SH-SY5Y (cell line): ENCODE measurements at regions not wholly inside any gene's neighbourhood (a gene's known extent, or its start where the extent isn't known, plus 50 kb on each side); places are given as distances from the start of the nearest gene placed in this dataset.

ENCODE experiments used
- GATA2 ChIP-seq: IDR thresholded peaks from 2 replicates; pipeline ENCODE4 v1.6.1; 2011; ENCODE audit warnings: mild to moderate bottlenecking, low read depth, low read length
- GATA3 ChIP-seq: IDR thresholded peaks from 2 replicates; pipeline ENCODE4 v1.6.1; 2011; ENCODE audit warnings: low read depth, mild to moderate bottlenecking, low read length, moderate library complexity

DNA sequence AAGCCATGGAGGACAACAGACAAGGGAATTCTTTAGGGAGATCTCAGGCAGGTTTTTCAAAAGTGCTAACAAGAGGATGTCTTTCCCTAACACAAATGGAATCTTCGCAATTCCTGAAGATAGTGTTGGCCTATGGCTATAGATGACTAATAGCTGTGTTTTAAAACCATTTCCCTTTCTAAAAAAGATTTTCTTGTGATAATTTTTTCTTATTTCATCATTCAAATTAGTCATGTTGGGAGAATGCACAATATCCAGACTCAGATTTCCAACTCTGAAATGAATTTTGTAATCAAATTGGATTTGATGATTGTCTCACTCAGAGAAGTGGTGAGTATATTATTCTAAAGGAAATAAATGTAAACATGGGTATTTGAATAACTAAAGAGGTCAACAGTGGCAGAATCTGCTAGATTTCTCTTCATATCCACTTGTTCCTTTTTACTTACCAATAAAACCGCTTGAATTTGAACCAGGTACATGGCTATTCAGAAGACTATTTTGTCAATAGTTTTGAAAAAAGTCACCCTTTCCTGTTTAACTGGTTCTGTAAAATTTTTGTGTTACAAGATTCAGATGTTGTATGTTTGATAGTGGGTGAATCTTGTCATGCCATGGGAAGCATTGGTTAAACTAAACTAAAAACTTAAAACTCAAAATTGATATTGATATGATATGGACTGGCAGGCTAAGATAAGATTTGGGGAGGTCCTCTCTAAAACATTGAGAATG, 1223.7 kb upstream of the EYS start:
- no peak for TF ChIP-seq GATA3
- TF ChIP-seq GATA2, result no peak

DNA sequence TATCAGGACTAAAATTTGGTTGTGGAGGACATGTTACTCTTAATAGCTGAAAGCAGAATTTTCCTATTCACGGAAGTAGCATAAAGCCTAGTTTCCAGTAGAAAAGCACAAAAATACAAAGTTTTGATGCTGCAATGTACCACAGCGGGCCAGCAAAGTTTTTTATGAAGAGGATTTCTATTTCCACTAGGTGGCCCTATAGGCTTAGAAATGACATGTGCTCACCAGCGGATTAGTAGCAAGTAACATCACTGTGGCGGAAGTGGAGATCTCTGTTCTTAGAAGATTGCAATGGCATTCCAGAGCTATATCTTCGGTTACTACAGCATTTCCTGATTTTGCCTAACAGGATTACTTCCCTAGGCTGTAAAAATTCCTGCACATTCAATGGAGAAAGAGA, 1219.0 kb upstream of the EYS start:
- no peak for TF ChIP-seq GATA2
- no peak for TF ChIP-seq GATA3

DNA sequence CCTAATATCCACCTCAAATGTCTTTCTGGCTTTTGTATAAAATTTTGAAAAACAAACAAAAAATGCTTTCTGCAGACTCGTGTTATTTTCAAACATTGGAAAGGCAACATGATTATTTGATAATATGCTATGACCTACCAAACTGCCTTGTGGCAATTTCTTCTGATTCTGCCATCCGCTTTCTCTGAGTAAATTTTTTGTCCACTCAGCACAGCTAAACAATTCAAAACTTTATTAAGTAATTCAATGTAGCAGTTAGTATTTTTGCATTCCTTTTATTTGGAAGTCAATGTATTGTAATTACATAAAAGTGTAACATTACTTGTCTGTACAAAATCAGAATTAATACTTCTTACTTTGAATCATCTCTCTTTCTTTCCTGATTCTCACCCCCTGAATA, 1206.6 kb upstream of the EYS start:
- no peak for TF ChIP-seq GATA2
- TF ChIP-seq GATA3, result no peak

DNA sequence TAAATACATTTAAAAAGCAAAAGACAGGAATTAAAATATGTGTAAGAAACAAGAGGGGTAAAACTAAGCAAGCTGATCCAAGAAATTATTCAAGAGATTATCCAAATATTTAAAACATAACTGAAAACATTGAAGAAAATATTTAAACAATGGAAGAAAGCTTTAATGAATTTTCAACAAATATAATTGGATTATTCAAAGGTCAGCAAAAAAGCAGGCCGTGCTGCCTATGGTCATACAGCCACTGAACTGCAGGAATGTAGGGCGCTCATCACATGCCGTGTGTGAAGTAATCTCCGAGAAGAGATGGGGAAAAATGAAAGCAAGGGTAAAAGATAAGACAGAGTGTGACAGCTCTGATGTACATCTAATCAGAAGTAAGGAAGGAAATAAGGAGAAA, 1195.4 kb upstream of the EYS start:
- TF ChIP-seq GATA2 (no peak), GATA3 (no peak)

DNA sequence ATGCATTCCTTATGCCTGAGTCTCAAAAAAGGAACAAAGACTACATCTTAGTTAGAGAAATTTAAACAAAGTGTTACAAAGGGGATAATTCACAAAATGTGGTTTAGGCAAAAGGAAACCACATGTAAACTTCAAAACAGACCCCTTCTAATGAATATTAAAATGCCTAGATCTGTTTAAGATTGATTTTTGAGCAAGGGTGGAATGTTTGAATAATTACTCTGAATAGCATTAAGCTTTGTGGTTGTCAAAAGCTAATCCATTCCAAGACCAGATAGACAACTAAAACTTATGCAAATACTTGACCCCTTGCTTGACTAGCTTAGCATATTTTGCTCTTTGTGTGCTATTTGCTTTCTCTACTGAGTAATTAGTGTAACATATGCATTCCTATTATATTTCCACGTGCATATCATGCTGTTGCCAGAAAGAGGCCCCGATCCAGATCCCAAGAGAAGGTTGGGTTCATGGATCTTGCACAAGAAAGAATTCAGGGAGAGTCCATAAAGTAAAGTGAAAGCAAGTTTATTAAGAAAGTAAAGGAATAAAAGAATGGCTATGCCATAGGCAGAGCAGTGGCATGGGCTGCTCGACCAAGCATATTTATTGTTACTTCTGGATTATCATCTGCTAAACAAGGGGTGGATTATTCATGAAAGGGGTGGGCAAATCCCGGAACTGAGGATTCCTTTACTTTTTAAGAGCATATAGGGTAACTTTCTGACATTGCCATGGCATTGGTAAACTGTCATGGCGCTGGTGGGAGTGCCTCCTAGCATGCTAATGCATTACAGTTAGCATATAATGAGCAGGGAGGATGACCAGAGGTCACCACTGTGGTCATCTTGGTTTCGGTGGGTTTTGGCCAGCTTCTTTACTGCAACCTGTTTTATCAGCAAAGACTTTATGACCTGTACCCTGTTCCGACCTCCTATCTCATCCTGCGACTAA, 1193.4 kb upstream of the EYS start:
- TF ChIP-seq GATA3 (no peak), GATA2 (no peak)

DNA sequence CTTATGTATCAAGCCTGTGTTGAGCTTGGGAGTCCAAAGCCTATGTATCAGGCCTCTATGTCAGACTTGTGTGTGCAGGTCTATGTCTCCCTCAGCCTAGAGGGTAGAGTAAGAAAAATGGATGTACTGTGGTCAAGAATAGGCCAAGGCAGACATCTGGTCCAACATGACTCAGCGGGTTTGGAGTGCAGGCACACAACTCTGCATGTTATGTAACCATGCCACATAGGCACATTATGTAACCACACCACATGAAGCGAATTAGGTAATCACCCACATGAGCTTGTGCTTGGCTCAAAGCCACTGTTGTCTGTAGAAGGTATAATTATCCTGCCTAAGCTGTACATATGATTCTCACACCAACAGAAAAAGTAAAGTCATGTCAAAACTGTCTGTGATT, 1190.5 kb upstream of the EYS start:
- TF ChIP-seq GATA2 (no peak), GATA3 (no peak)

DNA sequence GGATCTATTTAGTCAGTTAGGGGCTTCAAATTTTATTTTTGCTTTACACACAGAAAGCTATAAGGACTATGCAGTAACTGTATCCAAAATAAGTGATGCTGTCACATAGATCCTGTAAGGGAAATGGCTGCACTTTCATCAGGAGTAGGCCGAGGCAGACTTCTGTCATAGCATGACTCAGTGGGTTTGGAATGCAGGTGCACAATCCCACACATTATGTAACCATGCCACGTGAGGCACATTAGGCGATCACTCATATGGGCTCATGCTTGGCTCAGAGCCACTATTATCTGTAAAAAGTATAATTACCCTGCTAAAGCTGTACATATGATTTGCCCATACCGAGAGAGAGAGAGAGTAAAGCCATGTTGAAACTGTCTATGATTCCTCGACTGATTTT, 1189.4 kb upstream of the EYS start:
- no peak for TF ChIP-seq GATA2

DNA sequence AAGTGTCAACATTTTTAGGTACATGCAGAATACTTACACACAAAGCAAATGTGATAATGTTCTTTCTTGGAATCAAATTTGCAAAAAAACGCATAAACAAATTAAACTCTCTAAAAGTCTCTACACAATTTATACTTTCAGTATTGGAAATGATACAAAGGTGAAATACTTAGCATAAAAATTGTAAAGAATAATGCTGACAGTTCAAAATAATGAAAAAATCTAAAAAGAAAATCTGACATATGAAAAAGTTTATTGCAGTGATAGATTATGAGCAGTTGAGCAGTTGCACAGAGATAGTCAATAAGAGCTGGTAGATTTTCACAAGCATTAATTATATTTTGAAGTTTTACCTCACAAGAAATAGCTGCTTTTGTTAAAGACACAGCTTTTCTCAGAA, 1176.4 kb upstream of the EYS start:
- TF ChIP-seq GATA2, result no peak
- TF ChIP-seq GATA3, result no peak

DNA sequence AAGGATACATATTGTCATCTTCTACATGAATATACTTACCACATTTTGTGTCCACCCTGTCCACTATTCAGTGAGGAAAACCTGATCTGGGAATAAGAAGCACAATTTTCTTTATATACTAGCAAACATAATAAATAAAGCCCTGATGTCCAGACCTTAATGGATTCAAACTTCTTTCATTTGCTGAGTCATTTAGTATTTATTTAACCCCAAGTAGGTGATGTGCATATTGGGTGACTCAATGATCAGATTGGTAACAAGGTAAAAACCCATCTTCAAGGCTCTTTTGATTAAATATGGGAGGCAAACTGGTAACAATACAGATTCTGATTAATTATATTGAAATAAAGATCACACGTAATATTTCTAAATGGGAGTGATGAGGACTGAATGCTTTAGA, 1159.8 kb upstream of the EYS start:
- TF ChIP-seq GATA3, result no peak
- no peak for TF ChIP-seq GATA2

DNA sequence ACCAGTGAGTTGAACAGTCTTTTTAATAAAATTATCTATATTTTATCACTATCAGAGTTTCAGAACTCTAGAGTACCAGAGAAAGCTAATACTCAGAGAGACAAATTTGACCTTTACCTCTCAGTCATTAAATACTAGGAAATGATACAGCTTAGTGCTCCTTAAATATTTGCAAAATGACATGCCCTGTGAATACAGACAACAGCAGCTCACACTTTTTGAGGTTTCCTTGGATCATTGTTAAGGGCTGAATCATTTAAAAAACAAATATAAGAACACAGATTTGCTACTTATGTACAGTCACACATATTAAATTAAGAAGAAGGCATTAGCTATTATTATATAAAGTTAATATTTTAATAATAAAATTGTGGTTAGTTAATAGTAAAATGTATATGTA, 1158.7 kb upstream of the EYS start:
- TF ChIP-seq GATA2 (no peak), GATA3 (no peak)

DNA sequence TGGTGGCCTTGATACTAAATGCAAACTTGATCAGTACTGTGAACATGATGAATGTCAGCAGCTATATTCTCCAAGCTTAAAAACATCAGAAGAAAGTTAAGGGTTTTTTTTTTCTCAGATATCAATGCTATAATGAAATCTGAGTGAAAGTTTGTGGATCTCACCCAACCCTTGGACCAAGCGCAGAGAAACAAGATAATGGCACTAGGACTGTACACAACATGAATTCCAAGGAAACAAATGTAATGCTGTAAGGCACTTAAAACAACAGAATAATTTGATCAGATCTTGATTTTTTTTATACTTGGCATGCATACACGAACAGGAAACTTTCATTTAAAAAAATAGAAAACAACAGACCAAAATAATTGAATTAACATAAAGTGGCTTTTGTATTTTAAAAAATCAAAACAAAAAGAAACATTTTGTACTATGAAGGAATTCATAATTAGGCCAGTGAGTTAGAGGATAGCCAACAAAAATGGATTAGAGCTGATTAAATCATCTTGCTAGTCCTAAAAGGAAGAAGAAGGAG, 1154.0 kb upstream of the EYS start:
- no peak for TF ChIP-seq GATA3

DNA sequence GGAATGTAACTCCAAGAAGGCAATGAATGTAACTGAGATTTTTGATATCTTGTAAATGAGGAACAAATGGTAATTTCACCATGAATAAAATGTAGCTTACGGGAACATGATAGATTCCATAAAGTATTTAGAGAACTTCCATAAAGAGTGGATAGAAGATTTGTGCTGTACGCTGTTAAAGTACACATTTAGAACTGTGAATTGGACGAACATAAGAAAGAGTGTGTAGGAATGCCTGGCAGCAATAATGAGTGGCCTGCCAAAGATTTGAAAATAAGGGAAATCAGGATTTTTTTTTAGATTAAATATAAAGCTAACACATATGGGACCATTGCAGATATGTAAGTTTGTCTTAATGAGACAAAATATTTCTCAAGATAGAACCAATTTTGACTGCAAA, 1153.3 kb upstream of the EYS start:
- no peak for TF ChIP-seq GATA2
- no peak for TF ChIP-seq GATA3

DNA sequence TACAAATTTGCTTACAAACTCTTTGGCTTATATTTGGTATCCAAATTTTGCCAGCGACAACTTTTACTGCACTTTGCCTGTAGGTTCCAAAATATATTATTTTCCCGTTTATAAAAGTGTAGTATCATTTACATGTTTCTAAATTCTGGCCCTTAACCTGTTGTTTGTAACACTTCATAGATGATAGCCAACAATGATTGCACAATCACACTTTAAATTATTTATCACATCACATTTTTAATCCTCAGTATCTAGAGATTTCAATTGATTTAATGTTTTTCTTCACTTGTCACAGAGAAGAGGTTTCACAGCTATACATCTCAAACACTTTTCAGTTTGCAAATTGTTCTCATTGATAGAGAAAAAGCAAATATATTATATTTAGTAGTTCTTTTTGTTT, 1151.2 kb upstream of the EYS start:
- TF ChIP-seq GATA3 (no peak), GATA2 (no peak)

DNA sequence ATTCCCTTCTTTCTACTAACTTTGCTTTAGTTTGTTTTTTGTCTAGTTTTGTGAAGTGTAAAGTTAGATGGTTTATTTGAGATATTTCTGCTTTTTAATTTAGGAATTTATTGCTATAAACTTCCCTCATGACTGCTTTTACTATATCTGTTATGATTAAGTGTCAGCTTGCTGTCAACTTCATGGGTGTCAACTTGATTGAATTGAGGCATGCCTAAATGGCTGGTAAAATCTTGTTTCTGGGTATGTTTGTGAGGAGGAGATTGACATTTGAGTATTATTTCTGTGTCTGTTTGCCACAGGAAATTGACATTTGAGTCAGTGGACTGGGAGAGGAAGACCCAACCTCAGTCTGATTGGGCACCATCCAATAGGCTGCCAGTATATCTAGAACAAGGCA, 1147.0 kb upstream of the EYS start:
- no peak for TF ChIP-seq GATA2

DNA sequence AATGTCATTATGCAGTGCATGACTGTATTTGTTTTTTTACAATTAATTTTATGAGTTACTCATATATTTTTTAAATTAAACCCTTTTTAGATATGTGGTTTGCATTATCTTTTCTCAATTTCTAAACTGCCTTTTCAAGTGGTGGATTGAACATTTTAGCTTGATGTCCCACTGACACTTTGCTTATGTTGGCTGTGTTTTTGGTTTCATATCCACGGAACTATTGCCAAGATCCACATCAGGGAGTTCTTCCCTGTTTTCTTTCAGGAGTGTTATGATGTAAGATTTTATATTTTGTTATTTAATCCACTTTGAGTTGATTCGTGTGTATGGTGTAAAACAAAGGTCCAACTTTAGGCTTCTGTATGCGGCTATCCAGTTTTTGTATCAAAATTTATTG, 1144.9 kb upstream of the EYS start:
- no peak for TF ChIP-seq GATA3
- TF ChIP-seq GATA2, result no peak

DNA sequence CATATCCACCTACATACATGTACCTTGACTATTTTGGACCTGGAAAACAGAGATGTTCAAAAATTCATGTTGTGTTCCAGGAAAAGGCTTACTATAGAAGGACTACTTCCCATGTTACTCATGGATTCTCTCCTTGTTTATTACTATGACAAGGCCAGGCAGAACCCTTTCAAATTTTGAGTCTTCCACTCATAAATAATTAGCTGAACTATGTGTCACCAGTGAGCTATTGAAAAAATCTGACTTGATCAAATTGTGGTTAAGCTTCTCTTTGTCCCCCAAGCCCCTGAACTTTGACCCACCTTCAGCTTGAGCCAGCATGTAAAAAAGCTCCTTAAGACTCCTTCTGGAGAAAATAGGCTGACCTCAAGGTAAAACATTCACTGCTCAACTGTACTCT, 1142.8 kb upstream of the EYS start:
- TF ChIP-seq GATA2 (no peak), GATA3 (no peak)
